ENCODE measurements at regions not wholly inside any gene's neighbourhood (a gene's known extent, or its start where the extent isn't known, plus 50 kb on each side); places are given as distances from the start of the nearest gene placed in this dataset.

GRCh38 chr18:8942909-8943545 is 159.5 kb upstream of the NDUFV2 start:
- no TSS peak for BruUV-seq (replicated peaks)
- no peak overlapping the region for H3K4me3 ChIP-seq (replicated peaks in 1 of 3; ENCODE audit: insufficient read depth in 1 of 3, low read depth in 1 of 3, low read length in 3 of 3)
- no peaks in the 10 kb centered on the region for H3K9me3 ChIP-seq (replicated peaks; ENCODE audit: control insufficient read depth, insufficient read depth, low read length)
- intact Hi-C loops (cut with micrococcal nuclease) (no loop called here), dilution Hi-C loops (cut with MboI; ENCODE audit: extremely low pct_ligation_motif_present, low sequenced_read_pairs) (no loop called here)
- no peaks in the 10 kb centered on the region for H3K27me3 ChIP-seq (ENCODE audit: control insufficient read depth in 2 of 2, insufficient read depth in 2 of 2, low read length in 2 of 2)
- H3K36me3 ChIP-seq (ENCODE audit: control insufficient read depth in 2 of 2, extremely low read depth in 1 of 2, insufficient read depth in 2 of 2, low read length in 2 of 2), result no peaks in the 10 kb centered on the region
- no peaks in the 10 kb centered on the region for H4K20me1 ChIP-seq (replicated peaks; ENCODE audit: control insufficient read depth, extremely low read depth, insufficient read depth, low read length)
- ChIA-PET CTCF (interaction anchor here (1.1 kb wide), 1 partner anchor 9 kb away, joined by 3 read pairs; no protein-coding TSS in a partner anchor), POLR2A (no interaction called here)
- no peaks in the 10 kb centered on the region for H3K79me2 ChIP-seq (ENCODE audit: control insufficient read depth, insufficient read depth, low read length)
- FAIRE-seq, result no peak
- no peak overlapping the region for H3K4me2 ChIP-seq (ENCODE audit: insufficient read depth, low read length)
- no peak for TF ChIP-seq EZH2 (IDR thresholded peaks at IDR 0.05; ENCODE audit: borderline replicate concordance, low read depth, low read length, severe bottlenecking)
- TF ChIP-seq MYC (IDR thresholded peaks at IDR 0.05; ENCODE audit: low read depth, low read length), result no peak
- no peak for TF ChIP-seq JUN (IDR thresholded peaks at IDR 0.05; ENCODE audit: borderline replicate concordance, insufficient read depth, insufficient read length, low read depth)
- TF ChIP-seq, protein P1, sequence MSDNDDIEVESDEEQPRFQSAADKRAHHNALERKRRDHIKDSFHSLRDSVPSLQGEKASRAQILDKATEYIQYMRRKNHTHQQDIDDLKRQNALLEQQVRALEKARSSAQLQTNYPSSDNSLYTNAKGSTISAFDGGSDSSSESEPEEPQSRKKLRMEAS (IDR thresholded peaks at IDR 0.05; ENCODE audit: insufficient read depth, insufficient read length), result no peak
- no peak for TF ChIP-seq GATA2 (IDR thresholded peaks at IDR 0.05; ENCODE audit: insufficient read depth, insufficient read length, low read depth, low read length)
- peaks cover 4% of the 10 kb centered on the region for H3K4me1 ChIP-seq (ENCODE audit: control insufficient read depth, extremely low read depth, insufficient read depth, low read length)
- no peak overlapping the region for H3K9ac ChIP-seq (replicated peaks; ENCODE audit: extremely low read depth, insufficient read depth, low read length)
- no peak for DNase-seq (ENCODE audit: low read depth, low spot score)
- no peak overlapping the region for H3K27ac ChIP-seq (ENCODE audit: insufficient read depth, low read depth, low read length)
- H3K9me1 ChIP-seq (replicated peaks; ENCODE audit: control insufficient read depth, extremely low read depth, insufficient read depth, low read length), result no peaks in the 10 kb centered on the region
- H2AFZ ChIP-seq (ENCODE audit: low read depth, low read length), result no peak overlapping the region
